Liver (tissue), 3 donors: ENCODE measurements at regions not wholly inside any gene's neighbourhood (a gene's known extent, or its start where the extent isn't known, plus 50 kb on each side); places are given as distances from the start of the nearest gene placed in this dataset.

Source experiments
- CTCF ChIP-seq: fragments of 150-350 bp; IDR thresholded peaks from 2 replicates; pipeline ENCODE4 v1.5.1; 2017; ENCODE audit warnings: improper control_type of control experiment, low read depth, low read length; ENCODE audit not compliant: missing input control
- GABPA ChIP-seq, 2 donors: IDR thresholded peaks in 1 of 2; conservative IDR thresholded peaks in 1 of 2; 2 replicates each; pipeline ENCODE4 v1.6.1; 2016; ENCODE audit warnings: antibody characterized with exemption in 2 of 2, mild to moderate bottlenecking in 1 of 2, moderate library complexity in 1 of 2
- JUND ChIP-seq, 2 donors: IDR thresholded peaks; 2 replicates each; pipeline ENCODE4 v1.6.1; 2016; ENCODE audit warnings: antibody characterized with exemption in 2 of 2
- MAX ChIP-seq: IDR thresholded peaks from 2 replicates; pipeline ENCODE4 v1.6.1; 2016; ENCODE audit warnings: antibody characterized with exemption
- RAD21 ChIP-seq, 2 donors: IDR thresholded peaks; 2 replicates each; pipeline ENCODE4 v1.6.1; 2016; ENCODE audit warnings: antibody characterized with exemption in 2 of 2, mild to moderate bottlenecking in 2 of 2
- REST ChIP-seq: IDR thresholded peaks from 2 replicates; pipeline ENCODE4 v1.6.1; 2016; ENCODE audit warnings: antibody characterized with exemption, mild to moderate bottlenecking
- SP1 ChIP-seq: IDR thresholded peaks from 2 replicates; pipeline ENCODE4 v1.6.1; 2018; ENCODE audit warnings: antibody characterized with exemption, mild to moderate bottlenecking
- TAF1 ChIP-seq: conservative IDR thresholded peaks from 2 replicates; pipeline ENCODE4 v1.6.1; 2016; ENCODE audit warnings: antibody characterized with exemption, mild to moderate bottlenecking
- donor health status: healthy.
- donor health status: healthy.

- TF ChIP-seq GABPA (IDR thresholded peaks at IDR 0.05 in 1 of 2, conservative IDR thresholded peaks at IDR 0.05 in 1 of 2) (no peak), CTCF (no peak), JUND (IDR thresholded peaks at IDR 0.05) (no peak), TAF1 (no peak), REST (no peak), RAD21 (IDR thresholded peaks at IDR 0.05) (no peak), MAX (no peak), SP1 (no peak)
Measured at GRCh38 chr9:11892401-11892800, 800.8 kb upstream of the TYRP1 start.
